ENCODE measurements at regions not wholly inside any gene's neighbourhood (a gene's known extent, or its start where the extent isn't known, plus 50 kb on each side); places are given as distances from the start of the nearest gene placed in this dataset.

GRCh38 chr5:83839256-83839655, 118.6 kb upstream of the HAPLN1 start (continued):
- no peak for TF ChIP-seq ZNF652 (CRISPR knock-in tag; IDR thresholded peaks at IDR 0.05; ENCODE audit: borderline replicate concordance, low read depth)

GRCh38 chr5:83837265-83837907, 116.7 kb upstream of the HAPLN1 start:
- Histone ChIP-seq H3K79me2 (ENCODE audit: insufficient read depth, low read length) (no peaks in the 10 kb centered on the region), H3K36me3 (replicated peaks in 1 of 2; ENCODE audit: control insufficient read depth in 1 of 2, insufficient read depth in 2 of 2, low read length in 2 of 2) (no peaks in the 10 kb centered on the region), H3K4me1 (ENCODE audit: insufficient read depth, low read length) (no peaks in the 10 kb centered on the region), H3K27me3 (ENCODE audit: control insufficient read depth in 1 of 2, insufficient read depth in 2 of 2, low read length in 2 of 2) (no peaks in the 10 kb centered on the region), H4K20me1 (ENCODE audit: insufficient read depth, low read length) (no peaks in the 10 kb centered on the region), H3K9me3 (ENCODE audit: low read length) (no peaks in the 10 kb centered on the region), H3K9ac (ENCODE audit: insufficient read depth, low read depth, low read length) (no peak overlapping the region), H2AFZ (ENCODE audit: low read length) (no peak overlapping the region), H3K27ac (ENCODE audit: extremely low read length, insufficient read depth, low read length) (no peak overlapping the region), H3K4me3 (replicated peaks in 1 of 3; ENCODE audit: insufficient read depth in 1 of 3, low read depth in 2 of 3, low read length in 3 of 3) (no peak overlapping the region), H3K4me2 (ENCODE audit: low read depth, low read length) (no peak overlapping the region)
- POLR2A ChIA-PET: no interaction called here
- BruUV-seq (replicated peaks): no TSS peak
- TF ChIP-seq TBP (CRISPR knock-in tag; IDR thresholded peaks at IDR 0.05) (no peak), ZBTB14 (CRISPR knock-in tag; IDR thresholded peaks at IDR 0.05) (no peak), CBX1 (IDR thresholded peaks at IDR 0.05; ENCODE audit: low read depth) (no peak), ZNF7 (CRISPR knock-in tag; IDR thresholded peaks at IDR 0.05) (no peak), THAP9 (CRISPR knock-in tag; IDR thresholded peaks at IDR 0.05; ENCODE audit: borderline replicate concordance) (no peak), MEIS1 (CRISPR knock-in tag; IDR thresholded peaks at IDR 0.05; ENCODE audit: borderline replicate concordance) (no peak), AKNA (CRISPR knock-in tag; IDR thresholded peaks at IDR 0.05; ENCODE audit: borderline replicate concordance) (no peak), NPAS2 (CRISPR knock-in tag; IDR thresholded peaks at IDR 0.05; ENCODE audit: borderline replicate concordance) (no peak), MAF1 (CRISPR knock-in tag; IDR thresholded peaks at IDR 0.05; ENCODE audit: borderline replicate concordance) (no peak), EZH2 (conservative IDR thresholded peaks at IDR 0.05; ENCODE audit: low read depth, low read length) (no peak), ZMAT3 (CRISPR knock-in tag; conservative IDR thresholded peaks at IDR 0.05) (no peak), NONO (IDR thresholded peaks at IDR 0.05) (no peak), NONO (CRISPR knock-in tag; conservative IDR thresholded peaks at IDR 0.05) (no peak), RXRA (CRISPR knock-in tag; IDR thresholded peaks at IDR 0.05) (no peak)
- in situ Hi-C loops (cut with HindIII; ENCODE audit: extremely low pct_ligation_motif_present, low pct_unique_long_range_greater_than_20kb): no loop called here
- CTCF ChIA-PET (ENCODE audit: low intra/inter-chr PET ratio, low total read pairs): no interaction called here
- intact Hi-C loops (cut with micrococcal nuclease; ENCODE audit: unreplicated experiment): no loop called here
- FAIRE-seq: no peak
- no peak for DNase-seq (ENCODE audit: low spot score)
- WGBS (ENCODE audit: low lambda C conversion rate): 32% methylated on average over 4 of the region's 4 CpGs
- no peak for ATAC-seq

Data from HepG2 (cell line).